HepG2 (cell line): ENCODE measurements at regions not wholly inside any gene's neighbourhood (a gene's known extent, or its start where the extent isn't known, plus 50 kb on each side); places are given as distances from the start of the nearest gene placed in this dataset.

Experiments used
- CBX5 ChIP-seq: sonication (generic); formaldehyde crosslinking; IDR thresholded peaks from 2 replicates; pipeline ENCODE4 v1.4.0; 2020; ENCODE audit warnings: missing genetic modification reagents, borderline replicate concordance
- POLR2AphosphoS5 ChIP-seq: IDR thresholded peaks from 2 replicates; pipeline ENCODE4 v1.6.1; 2012; ENCODE audit warnings: low read depth, low read length
- RAD21 ChIP-seq: fragments of 450-650 bp; formaldehyde crosslinking; IDR thresholded peaks from 2 replicates; pipeline ENCODE4 v1.5.0; 2020; ENCODE audit warnings: mild to moderate bottlenecking

DNA sequence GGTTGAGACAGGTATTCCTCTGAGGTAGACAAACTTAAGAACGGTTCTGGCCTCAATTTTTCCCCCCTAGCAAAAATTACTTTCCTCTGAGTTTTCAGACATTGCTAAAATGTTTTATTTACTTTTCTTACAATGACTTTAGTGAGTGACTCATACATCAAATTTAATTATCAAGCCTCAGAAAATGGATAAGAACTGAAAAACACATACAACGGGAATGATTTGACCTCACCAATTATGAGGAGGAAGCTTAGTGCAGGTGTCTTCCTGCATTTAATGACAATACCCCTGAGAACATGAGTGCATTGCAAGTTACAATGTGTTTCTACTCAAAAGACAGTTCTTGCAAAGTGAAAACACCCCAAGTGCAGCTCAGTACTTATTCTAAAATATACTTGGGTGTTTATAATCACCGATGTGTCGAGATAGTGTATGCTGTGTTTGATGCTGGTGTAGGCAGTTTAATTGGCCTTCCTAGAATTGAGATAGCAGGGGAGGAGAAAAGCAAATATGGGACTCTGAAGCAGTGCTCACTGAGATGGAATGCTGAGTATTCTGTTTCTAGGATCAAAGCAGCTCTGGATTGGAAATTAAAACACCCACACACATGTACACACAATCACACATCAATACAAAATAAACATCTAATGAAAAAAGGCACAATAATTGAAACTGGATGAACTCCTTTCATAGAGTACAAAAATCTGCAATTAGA, 189.5 kb upstream of the SLC10A2 start:
- TF ChIP-seq RAD21 (CRISPR knock-in tag) (no peak), CBX5 (CRISPR knock-in tag) (no peak), POLR2AphosphoS5 (no peak)
